ENCODE measurements at regions not wholly inside any gene's neighbourhood (a gene's known extent, or its start where the extent isn't known, plus 50 kb on each side); places are given as distances from the start of the nearest gene placed in this dataset.
A peak's percentile ranks its signal among the peaks of the same experiment; 100 is the strongest.

DNA sequence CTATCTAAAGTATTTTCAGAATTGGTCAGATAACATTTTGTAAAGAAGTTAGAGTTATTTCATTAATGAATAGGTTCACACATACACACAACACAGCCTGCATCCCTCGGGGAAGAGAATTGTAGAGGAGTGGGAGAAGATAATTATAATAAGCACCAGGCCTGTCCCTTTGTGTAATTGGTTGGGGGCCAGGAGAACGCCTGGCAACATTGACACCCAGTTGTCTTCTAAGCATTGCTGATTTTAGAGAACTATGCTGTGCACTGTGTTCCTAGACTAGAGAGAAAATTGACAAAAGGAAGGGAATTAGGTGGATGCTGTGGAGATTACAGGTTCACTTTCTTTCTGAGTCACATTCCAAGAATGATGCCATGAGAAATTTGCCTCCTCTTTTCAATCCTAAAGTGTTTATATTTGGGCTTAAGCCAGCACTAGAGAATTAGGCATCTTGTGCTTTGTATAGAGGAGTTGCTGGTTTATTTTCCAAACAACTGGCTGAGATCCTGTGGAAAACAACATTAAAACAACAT is 247.6 kb downstream of the COX7C start:
- ATAC-seq: no peak
- no peak for DNase-seq (ENCODE audit: missing footprints)
- intact Hi-C loops (cut with DNase I): no loop called here

DNA sequence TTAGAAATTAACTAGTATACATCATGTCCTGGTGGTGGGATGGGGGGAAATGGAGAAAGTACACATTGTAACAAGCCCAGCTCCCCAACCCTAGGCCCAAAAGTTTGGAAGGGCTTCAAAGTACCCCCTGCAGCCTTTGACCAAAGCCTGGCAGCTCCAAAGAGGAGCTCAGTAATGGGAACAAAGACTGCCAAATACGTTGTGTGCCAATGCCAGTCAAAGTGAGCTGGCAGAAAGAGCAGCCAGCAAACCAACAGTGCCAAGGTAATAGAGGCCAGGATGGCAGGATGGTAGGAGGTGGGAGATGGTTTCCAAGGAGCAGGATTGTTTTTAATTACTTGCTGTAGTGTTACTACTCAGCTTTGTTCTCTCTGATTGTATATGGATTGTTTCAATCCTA is 248.3 kb downstream of the COX7C start:
- DNase-seq (ENCODE audit: missing footprints): no peak
- intact Hi-C loops (cut with DNase I): no loop called here
- no peak for ATAC-seq

DNA sequence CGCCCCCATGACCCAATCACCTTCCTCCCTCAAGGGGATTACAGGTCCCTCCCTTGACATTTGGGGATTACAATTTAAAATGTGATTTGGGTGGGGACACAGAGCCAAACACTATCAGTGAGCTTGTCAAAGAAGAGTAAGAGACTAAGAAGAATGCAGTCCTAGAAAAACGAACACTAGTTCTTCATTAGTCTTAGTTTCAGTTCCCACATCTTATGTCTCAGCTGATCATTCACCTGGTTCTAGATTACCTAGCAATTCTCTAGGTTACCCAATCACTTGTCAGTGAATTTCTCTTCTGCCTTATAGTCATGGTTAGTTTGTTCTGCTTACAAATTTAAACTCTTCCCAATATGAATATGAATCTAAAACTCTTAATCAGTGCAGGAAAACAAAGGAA is 251.5 kb downstream of the COX7C start:
- no peak for ATAC-seq
- intact Hi-C loops (cut with DNase I): no loop called here
- no peak for DNase-seq (ENCODE audit: missing footprints)

DNA sequence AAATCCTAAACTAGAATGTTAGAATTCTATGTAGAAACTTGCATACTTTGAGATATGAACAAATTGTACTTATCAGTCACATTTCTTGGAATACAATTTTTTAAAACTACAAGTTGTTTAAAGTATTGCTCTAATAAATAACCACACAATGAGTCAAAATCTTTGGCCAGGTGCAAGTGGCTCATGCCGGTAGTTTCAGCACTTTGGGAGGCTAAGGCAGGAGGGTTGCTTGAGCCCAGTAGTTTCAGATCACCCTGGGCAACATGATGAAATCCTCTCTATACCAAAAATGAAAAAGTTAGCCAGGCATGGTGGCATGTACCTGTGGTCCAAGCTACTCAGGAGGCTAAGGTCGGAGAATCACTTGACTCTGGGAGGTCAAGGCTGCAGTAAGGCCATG is 257.8 kb downstream of the COX7C start:
- DNase-seq (ENCODE audit: missing footprints) (no peak), ATAC-seq (no peak)
- intact Hi-C loops (cut with DNase I): no loop called here

DNA sequence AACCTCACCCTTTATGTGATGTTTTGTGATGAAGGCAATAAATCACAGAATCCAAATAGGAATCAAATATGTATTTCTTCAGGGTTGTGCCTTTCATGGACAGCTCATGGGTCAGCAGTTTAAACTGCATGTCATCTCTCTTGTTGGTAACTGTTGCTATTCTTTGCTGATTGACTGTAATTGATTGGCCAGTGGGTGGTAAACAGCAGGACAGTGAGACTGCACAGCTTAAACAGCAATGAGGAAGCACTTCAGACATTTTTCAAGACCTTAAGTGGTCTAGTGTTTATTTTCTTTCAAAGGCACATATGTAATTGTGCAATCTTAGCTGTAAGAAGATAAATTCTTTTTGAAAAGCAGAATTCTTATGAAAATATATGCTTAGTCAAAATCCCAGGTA is 260.5 kb downstream of the COX7C start:
- no peak for ATAC-seq
- DNase-seq (ENCODE audit: missing footprints): no peak
- intact Hi-C loops (cut with DNase I): no loop called here

DNA sequence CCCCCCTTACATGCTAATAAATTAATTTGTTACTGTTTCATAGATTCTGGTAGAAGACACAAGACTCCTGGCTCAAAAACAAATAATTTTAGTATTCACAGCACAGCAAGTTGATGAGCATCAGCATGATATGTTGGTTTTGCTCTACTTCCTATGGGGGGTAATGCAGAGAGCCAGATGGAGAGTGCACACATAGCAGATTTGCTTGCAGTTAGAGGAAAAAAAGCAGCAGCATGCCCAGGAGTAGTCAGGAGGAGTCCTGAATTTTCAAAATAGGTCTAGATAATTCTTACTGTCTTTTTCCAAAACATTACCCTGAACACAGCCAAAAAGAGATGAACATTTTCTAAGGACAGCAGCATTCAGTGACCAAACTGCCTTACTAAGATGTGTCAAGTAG is 261.3 kb downstream of the COX7C start:
- intact Hi-C loops (cut with DNase I): no loop called here
- ATAC-seq (no peak), DNase-seq (ENCODE audit: missing footprints) (no peak)

DNA sequence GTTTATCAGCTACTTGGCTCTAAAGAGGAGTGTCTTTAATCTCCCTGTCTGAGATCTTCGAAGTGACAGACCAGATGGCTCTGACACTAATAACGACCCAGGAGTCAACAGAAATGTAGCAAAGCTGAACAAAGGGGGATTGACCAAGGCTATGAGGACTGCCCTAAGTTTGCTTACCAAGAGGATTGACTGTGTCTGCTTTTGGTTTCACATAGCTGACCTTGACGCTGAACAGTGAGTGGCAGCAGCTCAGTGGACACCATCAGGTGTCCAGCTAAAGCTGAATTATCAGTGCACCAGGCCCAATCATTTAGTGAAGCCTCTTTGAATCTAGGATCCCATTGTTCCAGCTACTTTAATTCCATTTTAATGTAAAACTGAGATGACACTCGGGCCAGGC is 262.6 kb downstream of the COX7C start:
- intact Hi-C loops (cut with DNase I): loop anchor here (5.0 to 10.0 kb wide), 2 partner anchors 84 to 132 kb away; no protein-coding TSS in a partner anchor

DNA sequence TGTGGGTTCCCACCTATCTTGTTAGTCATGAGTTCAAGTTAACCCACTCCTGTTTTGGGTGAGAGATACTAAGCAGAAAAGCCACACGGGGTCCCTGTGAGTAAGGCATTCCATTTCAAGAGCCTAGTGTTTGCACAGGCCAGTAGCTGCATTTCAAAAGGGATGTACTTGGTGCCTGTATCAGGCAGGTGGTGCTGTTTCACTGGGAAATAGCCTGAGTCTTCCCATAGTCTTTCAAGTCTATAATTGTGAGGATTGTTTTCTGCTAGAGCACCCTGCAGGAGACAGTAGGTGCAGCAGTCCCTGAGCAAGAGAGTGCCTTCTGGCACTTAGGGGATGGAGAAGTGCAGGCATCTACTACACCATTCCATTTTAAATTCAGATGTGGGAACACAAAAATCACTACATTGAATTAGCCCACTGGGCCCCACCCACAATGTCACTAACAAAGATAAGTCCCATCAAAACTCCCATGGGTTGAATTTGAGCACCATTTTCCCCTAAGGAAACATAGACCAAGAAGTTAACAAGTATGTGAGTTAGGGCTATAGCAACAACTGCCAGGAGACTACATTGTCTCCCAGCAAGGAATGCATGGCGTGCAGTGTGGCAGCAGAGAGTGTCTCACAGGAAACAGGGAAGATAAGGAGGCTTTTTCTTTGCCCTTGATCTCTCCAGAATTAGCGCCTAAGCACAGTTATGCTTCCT is 263.2 kb downstream of the COX7C start:
- DNase-seq (ENCODE audit: missing footprints) (no peak), ATAC-seq (peak; percentile 92)
- intact Hi-C loops (cut with DNase I): loop anchor here (5.0 to 10.0 kb wide), 2 partner anchors 84 to 131 kb away; no protein-coding TSS in a partner anchor

More for the DNA sequence above, 262.6 kb downstream of the COX7C start:
- ATAC-seq: no peak
- DNase-seq (ENCODE audit: missing footprints): no peak

DNA sequence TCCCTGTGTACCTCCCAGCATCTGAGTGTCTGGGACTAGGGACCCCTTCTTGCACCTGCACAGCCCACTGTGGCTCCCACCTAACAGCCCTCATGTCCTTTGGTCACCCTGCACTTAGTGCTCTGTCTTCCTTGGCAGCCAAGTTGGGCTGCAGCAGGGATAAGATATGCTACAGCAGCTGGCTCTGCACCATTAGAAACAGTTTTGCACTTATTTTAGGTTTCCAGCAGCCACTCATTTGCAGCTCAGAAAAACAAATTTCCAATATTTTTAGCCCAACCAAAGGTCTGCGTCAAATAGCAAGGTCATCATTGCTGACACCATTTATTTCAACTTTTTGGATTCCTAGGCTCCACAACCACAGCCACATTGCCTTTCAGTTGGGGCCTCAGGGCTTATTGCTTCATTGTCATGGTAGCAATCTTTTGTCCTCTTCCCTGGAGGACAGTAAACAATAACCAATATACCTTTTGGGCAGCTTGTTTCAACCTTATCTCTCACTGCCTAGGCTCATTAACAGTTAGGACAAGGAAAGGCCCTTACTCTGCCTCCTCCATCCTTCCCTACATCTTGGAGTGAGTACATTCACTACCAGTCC is 263.9 kb downstream of the COX7C start:
- intact Hi-C loops (cut with DNase I): loop anchor here (5.0 to 10.0 kb wide), 2 partner anchors 83 to 131 kb away; no protein-coding TSS in a partner anchor
- DNase-seq (ENCODE audit: missing footprints): no peak
- ATAC-seq: no peak

DNA sequence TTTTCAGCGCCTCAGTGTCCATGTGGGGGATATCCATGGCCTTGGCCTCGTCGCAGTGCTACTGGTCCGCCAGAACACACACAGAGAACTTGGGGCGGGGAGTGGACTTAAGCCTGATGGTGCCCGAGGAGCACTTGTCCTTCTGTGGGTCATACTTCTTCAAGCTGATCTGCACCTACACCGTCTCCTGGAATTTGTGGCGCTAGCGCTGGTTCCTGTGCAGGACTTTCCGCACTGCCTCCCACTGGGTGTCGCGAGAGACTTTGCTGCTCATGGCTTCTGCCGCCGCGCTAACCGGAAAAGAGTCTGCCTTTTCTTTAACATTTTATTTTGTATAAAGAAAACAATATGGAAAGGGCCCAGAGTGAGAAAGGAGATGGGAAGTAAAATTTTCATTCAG is 266.9 kb downstream of the COX7C start:
- intact Hi-C loops (cut with DNase I): loop anchor here (5.0 to 10.0 kb wide), 2 partner anchors 80 to 128 kb away; no protein-coding TSS in a partner anchor
- DNase-seq (ENCODE audit: missing footprints) (no peak), ATAC-seq (no peak)

DNA sequence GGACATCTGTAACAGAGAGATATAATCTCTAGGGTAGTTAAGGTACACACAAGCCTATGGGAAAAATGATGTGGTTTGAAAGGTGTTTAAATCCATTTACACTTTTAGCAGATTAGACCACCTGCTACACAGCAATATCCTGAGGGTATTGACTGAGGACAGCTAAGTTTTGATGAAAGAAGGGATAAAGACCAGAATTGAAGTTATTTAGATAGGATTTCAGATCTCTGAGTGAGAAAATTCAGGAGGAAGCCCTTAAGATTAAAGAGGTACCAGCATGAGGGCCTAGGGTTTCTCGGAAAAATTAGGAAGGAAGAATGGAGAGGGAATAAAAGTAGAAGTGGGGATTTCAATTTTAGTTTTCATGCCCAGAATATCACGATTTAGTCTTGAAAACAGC is 267.3 kb downstream of the COX7C start:
- ATAC-seq (no peak), DNase-seq (ENCODE audit: missing footprints) (no peak)
- intact Hi-C loops (cut with DNase I): loop anchor here (10.0 kb wide), 1 partner anchor 80 kb away; no protein-coding TSS in a partner anchor

DNA sequence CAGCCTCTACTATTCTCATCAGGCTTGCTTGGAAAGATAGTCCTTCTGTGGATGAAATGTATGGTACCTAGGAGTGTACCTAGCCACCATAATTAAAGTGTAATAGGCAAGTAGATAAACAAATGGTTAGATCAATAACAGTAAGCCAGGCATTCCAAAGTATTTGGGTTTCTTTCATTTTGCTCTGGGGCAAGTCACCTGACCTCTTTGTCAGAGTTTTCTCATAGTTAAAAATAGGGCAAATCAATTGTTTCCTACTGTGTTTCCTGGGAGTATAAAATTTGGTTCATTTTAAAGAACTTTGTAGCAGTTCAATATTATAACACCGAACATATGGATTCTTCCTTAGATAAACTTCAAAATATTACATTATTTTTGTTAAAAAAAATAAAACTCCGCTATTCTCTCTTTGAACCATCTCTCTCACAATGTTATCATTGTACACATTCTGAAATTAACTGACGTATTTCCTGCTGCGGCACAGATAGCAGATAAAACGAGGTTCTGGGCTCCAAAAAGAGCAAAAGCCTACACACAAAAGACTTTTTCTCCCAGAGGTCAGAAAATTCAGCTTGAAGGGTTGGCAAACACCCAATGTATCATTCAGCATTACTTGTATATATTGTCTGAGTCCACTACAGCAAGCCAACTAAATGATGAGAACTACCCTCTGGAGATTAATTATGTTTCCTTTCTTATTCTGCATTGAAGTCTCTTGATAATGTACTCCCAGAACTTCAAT is 267.9 kb downstream of the COX7C start:
- no peak for ATAC-seq
- intact Hi-C loops (cut with DNase I): loop anchor here (10.0 kb wide), 1 partner anchor 79 kb away; no protein-coding TSS in a partner anchor
- DNase-seq (ENCODE audit: missing footprints): no peak

DNA sequence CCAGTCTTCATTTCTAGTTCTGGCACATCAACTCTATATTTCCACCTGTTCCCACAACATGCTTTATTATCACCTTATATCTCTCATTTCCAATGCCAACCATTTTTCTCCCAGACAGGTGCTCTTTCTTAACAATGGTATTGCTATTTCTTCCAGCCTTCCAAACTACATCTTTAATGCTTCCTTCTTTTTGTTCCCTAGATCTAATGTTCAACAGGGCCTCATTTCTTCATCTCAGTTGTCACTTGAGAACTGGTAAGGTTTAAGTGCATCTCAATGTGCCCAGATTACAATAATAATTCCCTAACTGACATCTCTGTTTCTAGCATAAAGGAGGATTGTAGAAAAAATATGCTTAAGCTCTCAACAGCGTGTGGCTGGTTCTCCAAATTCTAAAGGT is 272.6 kb downstream of the COX7C start:
- ATAC-seq: no peak
- DNase-seq (ENCODE audit: missing footprints): no peak
- intact Hi-C loops (cut with DNase I): no loop called here

DNA sequence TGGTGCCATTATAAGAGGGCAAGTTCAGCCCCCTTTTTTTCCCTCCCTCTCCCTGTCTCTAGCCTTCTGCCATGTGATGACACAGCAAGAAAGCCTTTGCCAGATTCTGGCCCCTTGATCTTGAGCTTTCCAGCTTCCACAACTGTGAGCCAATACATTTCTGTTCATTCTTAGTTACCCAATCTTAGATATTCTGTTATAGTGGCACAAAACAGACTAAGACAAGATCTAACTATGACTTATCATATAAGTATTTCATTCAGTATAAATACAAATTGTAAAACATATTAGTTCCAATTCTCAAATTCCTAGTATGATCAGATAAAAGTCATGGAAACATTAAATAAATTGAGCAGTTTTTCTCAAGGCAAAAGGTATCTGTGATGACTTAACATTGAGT is 276.3 kb downstream of the COX7C start:
- DNase-seq (ENCODE audit: missing footprints) (no peak), ATAC-seq (no peak)
- intact Hi-C loops (cut with DNase I): no loop called here

DNA sequence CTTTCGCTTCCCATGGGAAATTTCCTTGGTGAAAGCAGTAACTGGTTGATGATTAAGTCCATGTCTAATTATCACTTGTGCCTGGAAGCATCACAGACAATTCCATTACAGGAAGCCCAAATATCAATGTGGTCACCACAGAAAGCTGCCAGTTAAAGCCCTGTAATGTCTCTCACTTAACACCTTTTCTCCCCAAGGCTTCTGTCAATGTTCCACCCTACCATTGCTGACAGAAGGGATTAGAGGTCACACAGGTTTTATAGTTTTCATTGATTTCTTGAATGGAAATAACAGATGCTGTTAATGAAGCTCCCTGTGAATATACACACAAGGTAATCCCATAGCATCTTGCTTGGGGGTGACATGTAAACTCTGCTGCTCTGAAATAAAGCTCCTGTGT is 279.2 kb downstream of the COX7C start:
- DNase-seq (ENCODE audit: missing footprints) (no peak), ATAC-seq (no peak)
- intact Hi-C loops (cut with DNase I): no loop called here

DNA sequence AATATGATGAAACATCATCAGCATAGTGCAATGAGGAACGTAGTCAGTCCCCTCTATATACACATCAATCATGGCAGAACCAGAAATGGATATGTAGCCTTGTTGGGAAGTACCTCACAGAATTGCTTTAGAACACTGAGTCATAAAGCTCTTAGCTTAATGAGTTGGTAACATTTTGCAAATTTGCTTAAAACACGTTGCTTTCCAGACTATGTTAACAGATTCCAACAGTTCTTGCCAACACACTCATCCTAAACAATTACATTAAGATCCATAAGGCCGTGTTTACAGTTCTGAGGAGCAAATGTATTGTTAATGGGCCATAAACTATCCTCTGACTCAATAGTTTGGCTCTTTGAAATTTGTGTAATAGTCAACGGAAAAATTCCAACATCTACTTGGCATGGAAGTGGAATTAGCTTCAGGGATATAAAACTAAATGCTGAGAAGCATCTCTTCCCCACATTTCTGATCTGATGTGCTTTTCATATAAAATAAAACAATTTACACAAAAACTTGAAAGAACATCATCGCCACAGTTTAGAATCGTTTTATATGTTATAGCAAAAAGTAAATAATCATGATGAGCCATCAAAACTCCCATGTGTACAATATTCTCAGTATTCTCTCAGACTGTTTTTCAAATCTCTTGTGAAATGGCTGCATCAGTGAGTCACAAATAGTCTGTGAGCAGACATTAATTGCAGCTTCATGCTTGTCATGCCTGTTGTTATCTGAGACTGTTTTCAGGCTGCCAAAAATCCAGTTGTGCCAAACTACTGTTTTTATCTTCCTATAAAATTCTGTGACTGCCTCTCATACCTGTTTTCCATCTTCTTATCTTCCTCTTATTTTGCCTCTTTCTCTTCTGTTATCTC is 291.9 kb downstream of the COX7C start:
- DNase-seq (ENCODE audit: missing footprints) (no peak), ATAC-seq (peak; percentile 39)
- intact Hi-C loops (cut with DNase I): no loop called here

DNA sequence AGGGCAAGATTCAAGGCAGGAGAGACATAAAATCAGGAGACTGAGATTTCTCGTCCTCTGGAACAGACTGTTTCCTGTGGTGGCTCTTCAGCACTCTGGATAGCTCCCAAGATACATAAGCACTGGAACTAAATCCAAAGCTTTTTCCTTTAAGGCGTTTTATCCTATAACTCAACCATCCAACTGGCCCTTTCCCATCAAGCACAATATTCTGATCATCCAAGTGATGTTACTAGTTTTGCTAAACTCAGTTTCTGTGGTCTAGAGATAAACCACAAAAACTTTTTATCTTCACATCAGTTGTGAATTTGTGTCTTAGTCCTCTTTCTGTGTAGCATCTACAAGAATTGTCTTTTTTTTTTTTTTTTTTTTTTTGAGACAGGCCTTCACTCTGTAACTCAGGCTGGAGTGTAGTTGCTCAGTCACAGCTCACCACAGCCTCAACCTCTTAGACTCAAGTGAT is 299.4 kb downstream of the COX7C start:
- no peak for ATAC-seq
- no peak for DNase-seq (ENCODE audit: missing footprints)
- intact Hi-C loops (cut with DNase I): no loop called here

DNA sequence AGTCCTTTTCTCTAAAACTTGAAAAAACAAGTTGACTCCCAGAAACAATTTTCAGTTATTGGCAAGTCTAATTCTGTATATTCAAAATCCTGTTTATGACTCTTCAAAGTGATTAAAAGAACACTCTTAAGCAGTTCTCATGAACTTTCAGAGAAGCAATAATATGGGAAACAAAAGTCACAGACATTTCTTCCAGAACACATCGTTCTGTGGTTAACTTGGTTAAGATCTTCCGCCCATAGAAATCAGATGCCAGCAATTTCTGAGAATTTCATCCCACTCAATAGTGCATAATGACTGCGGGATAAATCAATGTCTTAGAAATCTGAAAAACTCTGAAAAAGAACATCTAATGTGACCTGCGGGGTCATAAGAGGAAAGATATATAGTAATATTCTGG is 300.5 kb downstream of the COX7C start:
- intact Hi-C loops (cut with DNase I): no loop called here
- ATAC-seq: no peak
- no peak for DNase-seq (ENCODE audit: missing footprints)

DNA sequence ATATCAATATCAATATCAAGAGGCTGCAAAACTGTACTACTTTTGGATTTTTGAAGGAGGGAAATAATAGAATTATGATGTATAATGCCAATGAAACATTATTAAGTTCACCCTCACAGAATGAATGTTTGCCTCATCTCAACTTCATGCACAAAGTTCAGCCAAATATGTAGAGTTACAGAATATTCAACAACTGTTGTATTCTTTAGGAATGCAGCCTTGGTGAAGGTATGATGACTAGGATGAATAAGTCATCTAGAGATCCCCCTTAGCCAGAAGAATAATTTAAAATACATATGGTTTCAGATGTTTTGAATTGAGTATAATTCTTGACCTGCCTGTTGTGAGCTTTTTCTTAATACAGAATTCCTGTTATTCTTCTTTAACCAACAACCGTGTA is 308.3 kb downstream of the COX7C start:
- DNase-seq (ENCODE audit: missing footprints) (no peak), ATAC-seq (no peak)
- intact Hi-C loops (cut with DNase I): no loop called here
